HG03095 (cell line): ENCODE measurements at regions not wholly inside any gene's neighbourhood (a gene's known extent, or its start where the extent isn't known, plus 50 kb on each side); places are given as distances from the start of the nearest gene placed in this dataset.

Experiments
- ATAC-seq: cut with Tn5 transposase; IDR thresholded peaks from one replicate; pipeline ENCODE4 v1.9.1; 2021; ENCODE audit warnings: moderate library complexity; ENCODE audit not compliant: unreplicated experiment

DNA sequence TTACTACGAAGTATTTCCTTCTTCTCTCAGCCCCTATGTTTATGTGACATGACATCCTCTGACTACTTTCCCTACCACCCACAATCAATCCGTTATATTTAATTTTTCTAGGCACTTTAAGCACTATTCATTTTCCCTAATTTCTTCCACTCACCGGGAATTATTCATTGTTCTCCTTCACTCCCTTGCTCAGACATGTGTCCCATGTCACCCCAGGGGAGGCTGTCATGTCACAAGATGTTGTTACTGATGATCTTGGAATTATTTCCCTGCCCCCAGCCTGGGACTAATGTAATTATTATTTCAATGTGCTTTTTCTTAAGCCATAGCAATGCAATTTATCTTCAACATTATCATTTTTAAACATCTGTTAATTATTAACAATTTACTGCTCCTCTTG, 317.2 kb downstream of the PHF14 start:
- ATAC-seq, result no peak

DNA sequence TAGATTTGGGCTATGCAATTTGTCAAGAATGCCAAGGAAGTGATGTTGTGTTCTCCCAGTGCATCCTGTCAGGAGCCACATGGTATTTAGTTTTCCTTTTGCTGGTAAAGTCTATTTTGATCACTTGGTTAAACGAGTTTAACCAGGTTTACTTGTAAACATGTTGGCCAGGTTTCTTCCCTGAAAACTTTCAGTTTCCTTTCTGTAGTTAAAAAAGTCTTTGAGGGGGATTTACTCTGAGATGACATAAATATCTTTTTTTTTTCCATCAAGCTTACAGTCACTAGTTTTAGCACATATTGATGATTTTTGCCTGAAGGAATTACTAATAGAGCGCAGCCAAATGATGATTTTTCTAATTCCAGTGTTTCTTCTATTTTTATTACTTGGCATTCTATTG, 320.5 kb downstream of the PHF14 start:
- no peak for ATAC-seq

DNA sequence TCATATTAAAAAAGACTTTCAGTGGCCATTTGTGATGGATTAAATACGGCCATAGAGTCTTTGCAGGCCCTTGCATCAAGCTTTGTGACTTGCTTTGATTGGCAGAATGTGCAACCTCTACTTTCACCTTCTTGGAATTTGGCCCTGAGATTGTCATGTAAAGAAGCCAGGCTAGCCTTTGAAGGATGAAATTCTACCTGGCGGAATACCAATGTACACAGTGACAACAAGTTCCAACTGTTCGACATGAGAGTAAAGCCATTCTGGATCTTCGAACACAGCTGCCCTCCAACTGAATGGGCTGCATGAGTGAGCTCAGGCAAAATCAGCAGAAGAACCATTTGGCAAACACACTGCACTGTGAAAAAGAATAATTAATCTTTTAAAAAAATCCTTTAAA, 321.3 kb downstream of the PHF14 start:
- no peak for ATAC-seq

DNA sequence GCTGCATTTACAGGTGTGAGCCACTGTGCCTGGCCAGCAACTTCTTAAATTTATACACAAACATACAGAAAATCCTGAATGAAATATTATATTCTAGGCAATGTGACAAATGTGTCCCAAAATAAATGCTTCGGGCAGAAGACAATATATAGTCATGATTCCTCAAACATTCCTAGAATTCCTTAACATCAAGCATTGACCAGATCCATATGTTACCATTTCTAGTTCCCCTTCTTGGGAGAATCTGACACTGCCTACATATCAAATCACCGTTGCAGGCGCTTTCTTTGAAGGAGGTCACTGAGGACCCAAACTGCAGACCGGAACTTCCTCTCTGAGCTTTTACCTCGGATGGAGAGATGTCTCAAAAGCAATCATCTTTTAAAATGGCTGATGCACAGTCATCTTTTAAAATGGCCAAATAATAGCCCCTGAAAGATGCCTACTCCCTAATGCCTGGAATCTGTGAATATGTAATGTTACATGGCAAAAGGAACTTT, 323.5 kb downstream of the PHF14 start:
- ATAC-seq, result no peak

DNA sequence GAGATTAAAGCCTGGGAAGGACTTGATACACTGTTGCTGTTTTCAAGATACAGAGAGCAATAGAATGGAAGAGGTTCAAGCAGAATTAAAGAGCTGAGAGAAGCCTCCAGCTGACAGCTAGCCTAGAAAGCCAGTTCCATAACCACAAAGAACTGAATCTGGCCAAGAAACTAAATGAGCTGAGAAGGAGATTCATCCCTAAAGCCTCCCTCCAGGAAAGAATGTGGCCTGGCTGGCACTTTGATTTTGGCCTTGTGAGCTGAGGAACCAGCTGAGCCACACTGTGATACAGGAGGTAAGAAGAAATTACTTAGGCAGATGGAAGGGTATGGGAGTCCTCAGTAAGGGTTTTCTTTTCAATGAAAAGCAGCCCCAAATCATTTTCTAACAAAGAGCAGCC, 324.1 kb downstream of the PHF14 start:
- no peak for ATAC-seq

DNA sequence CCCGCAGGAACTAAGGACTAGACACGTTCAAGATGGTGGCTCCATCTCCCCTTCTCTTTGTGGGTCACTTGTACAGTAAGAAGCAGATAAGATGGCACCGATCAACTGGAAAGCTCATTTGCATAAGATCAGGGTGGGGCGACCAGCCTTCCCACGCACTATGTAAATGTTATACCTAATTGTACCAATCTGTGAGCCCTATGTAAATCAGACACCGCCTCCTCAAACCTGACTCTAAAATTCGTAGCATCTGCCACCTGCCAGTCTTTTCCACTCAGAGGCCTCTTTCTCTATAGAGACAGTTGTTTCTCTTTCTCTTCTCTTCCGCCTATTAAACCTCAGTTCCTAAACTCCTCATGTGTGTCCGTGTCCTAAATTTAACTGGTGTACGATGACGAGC, 324.5 kb downstream of the PHF14 start:
- no peak for ATAC-seq

DNA sequence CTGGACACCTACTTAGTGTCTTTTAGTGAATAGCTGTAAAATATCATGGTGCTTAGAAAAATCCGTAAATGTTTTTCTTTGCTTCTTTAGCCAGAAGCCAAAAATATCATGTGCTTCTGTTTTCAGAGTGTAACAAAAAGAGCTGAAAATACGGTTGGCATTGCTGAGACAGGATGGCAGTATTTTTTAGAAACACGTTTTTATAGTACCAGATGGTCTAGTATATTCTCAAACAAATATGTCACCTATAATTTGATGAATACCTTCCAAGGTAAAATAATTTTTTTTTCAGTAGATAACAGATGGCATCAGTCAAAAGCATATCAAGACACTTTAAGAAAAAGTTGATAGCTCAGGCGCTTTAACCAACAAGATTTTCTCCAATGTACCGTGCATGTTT, 326.6 kb downstream of the PHF14 start:
- ATAC-seq, result no peak

DNA sequence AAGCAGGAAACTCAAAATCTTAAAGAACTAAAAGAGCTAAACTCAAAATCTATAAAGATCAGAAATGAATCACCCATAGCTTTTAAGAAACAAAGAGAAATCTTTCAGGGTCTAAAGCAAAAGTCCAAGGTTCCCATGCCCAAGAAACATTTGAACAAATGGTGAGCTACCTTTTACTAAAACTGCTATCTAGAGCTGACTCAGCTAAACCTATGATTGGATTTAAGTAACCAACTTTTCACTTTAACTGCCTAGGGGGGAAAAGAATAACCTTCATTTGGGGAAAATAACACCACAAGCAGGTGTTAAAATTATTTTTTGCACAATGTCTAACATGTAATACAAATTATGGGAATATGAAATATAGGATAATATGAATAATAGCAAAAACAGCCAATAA, 328.4 kb downstream of the PHF14 start:
- ATAC-seq, result no peak

DNA sequence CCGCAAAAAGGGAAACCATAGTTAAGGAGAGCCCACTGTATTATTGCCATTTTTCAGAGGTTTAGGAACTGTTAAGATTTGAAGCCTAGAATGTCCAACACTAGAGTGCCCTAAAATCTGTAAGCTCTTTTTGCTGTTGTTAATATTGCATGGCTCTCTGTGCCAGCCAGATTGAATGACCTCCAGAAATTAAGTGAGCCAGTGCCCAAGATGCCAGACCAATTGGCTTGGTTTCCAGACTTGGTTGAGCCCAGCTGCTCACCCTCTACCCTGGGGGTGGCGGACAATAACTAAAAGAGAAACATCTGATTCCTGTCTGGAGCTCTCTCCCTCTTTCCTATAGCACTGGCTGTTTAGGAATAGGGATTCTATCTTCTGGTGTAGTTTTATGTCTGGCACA, 340.1 kb downstream of the PHF14 start:
- no peak for ATAC-seq

DNA sequence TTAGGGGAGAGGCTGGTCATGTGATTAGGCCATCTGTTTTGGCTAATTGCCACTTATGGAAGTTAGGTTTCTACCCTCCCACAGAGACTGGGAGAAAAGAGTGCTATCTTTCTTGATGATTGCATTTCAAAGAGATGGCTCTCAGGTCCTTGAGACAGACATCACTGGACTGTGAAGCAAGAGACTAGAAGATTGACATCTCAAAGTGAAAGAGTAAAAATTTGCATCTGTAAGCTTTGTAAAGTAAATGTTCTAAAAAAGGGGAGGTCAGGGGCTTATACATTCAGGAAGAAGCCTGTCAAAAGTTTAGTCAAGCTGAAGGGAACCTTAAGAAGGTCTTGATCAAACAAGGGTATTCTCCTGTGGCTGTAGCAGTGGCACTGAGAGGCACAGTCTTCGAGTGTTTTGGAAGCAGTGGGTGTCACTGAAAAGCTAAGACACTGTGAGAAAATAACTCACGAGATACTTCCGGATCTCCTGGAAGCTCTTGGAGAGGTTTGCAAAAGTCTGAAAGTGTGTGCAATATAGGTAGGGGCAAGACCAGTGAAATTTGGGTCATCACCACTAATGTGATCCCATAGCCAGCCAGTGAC, 342.1 kb downstream of the PHF14 start:
- ATAC-seq, result peak; percentile 77

DNA sequence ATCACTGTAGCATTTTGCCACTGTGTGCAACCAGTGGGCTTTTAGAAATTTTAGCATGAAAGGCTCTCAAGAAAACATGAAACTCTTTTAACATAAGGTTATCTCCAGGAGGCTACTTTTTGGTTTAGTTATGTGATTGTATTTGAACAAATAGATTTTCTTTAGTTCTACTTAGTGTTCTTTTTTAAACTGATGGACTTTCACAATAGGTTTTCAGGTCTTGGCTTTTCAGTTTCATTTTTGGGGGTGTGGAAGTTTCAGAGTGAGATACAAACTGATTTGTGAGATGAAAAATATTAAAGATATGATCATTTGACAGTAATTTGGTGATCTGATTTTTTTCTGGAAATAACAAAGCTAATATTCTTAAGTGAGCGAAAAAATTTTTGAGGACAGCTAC, 344.1 kb downstream of the PHF14 start:
- ATAC-seq, result peak; percentile 44

DNA sequence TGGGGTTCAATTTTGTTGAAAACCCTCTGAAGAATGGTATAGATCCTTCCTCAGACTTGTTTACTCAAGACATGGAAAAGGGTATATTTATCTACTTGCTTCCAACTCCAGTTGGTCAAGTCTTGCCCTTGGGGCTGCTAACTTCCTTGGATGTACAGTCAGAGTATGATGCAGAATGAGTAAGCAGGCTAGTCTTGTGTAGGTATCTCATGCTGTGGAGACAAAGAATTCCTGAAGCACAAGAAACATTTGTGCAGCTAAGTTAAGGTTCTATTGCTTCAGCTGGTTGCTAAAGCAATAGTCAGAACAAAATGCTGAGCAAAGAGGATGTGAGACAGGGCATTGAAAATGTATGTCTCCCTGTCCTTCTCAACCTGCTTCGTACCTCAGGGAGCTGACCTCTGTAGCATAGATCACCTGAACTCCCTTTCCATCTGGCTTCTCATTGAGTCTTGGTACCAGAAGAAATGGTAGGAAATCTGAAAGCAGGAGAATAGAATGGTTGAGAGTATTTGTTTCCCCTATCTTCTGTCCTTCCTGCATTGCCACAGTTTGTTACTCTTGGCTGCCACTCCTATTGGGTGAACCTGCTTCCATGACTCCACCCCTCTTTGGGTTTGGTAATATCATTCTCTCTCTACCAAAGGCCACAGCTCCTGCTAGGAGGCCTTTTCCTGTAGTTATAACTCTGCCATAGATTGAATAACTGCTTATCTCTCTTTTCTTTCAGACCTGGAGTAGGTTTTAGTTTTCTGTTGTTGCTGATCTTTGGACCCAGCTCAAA, 346.0 kb downstream of the PHF14 start:
- no peak for ATAC-seq
